ENCODE measurements at regions not wholly inside any gene's neighbourhood (a gene's known extent, or its start where the extent isn't known, plus 50 kb on each side); places are given as distances from the start of the nearest gene placed in this dataset.

DNA sequence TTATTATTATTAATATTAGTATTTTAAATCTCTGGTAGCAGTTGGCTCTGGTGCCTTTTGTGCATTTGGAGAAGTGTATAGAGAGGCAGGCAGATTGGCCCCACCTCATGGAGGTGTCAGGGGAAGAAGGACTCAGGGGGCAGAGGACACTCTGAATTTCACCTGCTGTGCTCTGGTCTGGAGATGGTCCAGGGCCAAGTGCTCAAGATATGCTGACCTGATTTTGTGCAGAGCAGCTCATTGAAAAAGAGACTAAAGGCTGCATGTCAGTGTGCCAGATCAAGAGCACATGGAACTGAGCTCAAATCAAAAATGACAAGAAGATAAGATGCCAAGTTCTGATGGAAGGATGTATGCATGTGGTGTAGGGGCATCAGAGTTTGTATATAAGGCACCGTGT lies 323.6 kb upstream of the TNP1 start:
- DNase-seq = no peak

DNA sequence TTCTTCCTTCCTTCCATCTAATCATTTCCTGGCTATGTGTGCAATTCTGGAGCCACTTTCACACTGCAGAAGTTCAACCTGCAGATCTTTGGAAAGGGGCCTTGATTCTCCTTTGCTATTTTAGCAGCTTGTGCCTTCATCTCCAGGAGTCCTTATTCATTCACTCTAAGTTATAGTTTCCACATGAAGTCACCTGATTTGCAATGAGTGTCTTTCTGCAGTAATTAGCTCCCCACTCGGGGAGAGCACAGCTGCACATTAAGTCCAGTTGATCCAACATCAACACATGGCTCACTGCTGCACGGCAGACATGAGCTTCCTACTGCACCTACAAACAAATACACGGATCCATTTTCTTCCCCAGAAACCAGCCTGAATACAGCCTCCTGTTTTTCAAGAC lies 323.1 kb upstream of the TNP1 start:
- DNase-seq = no peak

DNA sequence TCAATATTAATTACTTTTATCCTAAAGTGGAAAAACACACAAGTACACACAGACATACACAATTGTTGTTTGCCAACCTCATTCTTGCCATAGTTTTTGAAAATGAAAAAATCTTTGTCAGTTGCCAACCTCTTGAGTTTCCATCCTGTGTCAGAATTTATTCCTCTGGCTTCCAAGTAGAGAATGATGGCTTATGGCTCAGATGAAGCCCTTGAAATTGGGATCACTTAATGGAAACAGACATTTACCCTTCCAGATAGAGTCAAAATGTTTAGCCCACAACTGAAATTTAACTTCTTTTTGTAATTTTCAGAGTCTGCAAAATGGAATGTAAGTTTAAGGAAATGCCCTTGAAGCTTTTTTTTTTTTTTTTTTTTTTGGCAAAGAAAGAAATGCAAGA lies 321.6 kb upstream of the TNP1 start:
- DNase-seq = no peak

DNA sequence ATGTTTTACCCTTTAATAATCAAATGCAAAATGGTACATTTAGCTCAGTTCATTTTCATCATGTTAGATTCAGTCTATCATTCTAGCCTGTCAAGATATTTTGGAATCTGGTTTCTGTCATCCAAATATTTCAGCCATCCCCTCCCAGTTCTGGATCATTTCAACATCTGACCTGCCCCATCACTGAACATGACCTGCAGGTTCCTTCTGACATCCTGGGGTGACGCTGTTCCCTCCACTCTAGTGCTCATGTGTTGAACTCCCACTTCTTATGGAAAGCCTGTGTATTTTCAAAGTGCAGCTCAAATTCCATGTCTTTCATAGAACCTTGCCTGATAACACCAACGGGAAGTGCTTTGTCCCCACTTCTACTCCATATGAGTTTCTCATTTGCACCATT lies 320.0 kb upstream of the TNP1 start:
- no peak for DNase-seq

DNA sequence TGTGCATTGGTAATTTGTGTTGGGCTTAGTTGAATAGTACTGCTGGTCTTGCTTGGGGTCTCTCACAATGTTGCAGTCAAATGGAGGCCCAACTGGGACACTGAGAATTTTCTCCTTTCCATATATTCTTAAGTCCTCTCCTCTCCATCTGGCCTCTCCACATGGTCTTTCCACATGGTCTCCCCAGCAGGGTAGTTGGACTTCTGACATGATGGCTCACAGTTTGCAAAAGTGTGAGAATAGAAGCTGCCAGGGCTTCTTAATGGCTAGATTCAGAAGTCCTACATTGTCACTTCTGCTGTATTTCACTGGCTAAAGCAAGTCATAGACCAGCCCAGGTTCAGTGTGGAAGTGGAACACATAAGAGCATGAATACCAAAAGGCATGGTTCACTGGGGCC lies 318.5 kb upstream of the TNP1 start:
- no peak for DNase-seq

DNA sequence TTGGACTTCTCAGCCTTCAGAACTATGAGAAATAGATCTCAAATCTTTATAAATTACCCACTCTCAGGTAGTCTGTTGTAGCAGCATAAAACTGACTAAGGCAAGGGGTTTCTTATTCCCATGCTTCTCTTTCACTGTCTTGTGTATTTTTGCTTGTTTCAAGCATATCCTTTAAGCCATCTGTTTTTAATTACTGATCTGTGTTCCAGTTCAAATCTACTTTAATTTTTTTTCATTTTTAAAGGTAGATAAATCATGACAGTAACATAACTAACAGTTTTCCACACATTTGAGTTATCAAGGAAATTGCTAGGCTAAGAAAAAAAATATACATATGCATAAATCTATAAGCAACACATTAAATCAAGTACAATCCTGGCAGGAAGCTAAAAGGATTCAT lies 317.9 kb upstream of the TNP1 start:
- no peak for DNase-seq

DNA sequence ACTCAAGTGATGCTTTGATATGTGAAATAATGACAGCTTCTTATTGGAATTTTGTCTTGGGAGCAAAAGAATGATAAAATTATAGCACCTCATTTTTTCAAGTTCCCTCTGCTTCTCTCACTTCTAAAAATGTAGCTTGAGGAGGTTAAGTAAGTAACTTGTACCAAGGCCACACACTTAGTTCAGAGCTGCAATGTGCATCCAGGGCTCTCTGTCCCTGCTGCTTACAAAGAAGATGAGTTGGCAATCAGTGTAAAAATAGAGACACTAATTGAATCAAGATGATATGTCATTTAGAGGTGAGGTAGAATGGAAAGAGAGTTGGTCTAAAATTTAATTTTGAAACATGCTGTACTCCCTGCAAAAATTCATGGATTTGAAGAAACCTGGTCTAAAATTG lies 312.0 kb upstream of the TNP1 start:
- no peak for DNase-seq

DNA sequence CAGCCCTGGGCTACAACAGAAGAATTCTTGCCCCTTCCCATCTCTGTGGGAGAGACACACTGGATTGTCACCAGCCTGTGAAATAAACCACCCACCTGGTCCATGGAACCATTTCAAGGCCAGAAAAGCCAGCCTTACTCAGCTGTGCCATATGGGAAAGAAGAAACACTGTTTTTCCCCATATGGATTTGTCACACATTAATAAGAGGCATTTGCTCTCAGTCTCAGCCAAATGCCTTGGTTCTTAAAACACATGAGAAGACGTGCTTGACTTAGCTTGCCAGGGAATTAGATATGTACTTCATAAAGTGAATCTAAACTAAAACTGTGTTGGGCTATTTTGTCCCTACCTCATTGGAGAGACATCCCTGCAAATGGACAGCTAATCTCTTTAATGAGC lies 308.6 kb upstream of the TNP1 start:
- DNase-seq = no peak

DNA sequence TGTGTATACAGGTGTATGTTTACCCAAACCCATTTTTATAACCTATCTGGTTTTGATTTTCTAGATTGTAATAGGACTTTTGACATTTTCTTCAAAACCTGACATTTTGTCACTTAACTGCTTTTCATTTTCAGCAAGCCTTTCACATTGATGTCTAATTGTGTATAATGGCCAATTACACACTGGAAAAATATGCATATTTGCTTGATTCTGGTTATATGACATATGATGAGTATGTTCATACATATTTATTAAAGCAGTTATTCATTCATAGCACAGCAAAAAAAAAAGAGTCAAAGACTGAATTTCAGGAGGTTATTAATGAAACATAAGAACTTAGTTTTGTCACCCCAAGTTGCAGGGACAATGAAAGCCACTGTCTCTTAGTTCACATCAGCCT lies 307.7 kb upstream of the TNP1 start:
- DNase-seq = no peak

DNA sequence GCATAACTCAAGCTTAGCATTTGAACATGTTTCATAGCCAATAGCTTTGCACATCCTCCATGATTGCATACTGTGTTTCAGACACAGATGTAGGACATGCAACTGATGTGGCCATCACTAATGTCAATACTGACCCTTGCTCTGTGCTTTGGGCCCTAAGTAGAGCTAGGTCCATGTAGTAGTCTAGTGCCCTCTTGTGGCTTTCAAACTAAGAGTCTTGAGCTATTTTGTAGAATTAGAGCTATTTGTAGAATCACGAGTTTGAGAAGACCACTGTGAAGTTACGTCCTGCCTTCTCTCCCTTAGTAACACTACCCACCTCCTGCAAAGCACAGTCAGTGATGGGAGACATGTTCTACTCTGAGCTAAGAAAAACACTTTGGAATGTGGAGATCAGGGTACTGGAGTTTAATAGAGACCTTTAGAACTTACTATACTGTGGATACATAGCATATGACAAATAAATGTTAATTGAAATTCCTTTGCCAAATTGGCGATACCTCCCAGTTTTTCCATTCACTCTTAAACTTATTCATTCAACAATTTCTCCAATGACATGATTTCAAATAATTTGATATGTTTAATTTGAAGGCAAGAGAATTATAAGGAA lies 306.5 kb upstream of the TNP1 start:
- peak; percentile 27 for DNase-seq

DNA sequence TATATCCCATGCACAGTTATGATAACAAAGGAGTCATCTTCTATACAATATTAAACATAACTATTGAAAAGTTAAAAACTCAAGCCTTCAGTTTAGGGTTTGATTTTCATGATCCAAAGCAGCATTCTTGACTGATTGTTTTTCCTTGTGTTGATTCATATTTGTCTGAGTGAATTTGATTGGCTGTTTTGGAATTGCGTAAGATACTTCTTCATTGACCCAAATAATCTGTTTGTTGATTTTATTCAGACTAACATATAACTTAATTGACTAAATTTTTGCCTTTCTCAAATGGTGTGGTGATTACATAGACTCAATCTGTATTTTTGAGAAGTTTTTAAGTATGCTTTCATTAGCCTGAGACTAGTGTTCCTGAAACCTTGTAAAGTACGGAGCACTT lies 305.7 kb upstream of the TNP1 start:
- no peak for DNase-seq

DNA sequence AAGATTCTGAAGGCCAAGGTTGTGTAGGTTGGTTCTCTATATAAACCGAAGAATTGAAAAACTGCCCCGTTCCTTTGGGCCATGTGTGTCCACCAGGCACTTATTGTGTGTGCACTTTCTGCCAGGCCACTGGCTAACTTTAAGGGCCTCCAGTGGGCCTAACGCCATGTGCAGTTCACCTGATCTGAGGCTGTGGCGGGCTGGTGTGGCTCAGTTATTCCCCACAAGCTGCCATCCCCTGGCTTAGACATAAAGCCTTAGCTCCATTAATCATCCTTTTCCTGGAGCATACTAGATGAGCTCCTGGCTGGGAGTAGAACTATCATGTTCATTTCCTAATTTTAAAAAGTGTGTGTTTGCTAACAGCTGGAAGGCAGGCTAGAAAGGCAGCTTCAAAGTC lies 304.1 kb upstream of the TNP1 start:
- DNase-seq = no peak

DNA sequence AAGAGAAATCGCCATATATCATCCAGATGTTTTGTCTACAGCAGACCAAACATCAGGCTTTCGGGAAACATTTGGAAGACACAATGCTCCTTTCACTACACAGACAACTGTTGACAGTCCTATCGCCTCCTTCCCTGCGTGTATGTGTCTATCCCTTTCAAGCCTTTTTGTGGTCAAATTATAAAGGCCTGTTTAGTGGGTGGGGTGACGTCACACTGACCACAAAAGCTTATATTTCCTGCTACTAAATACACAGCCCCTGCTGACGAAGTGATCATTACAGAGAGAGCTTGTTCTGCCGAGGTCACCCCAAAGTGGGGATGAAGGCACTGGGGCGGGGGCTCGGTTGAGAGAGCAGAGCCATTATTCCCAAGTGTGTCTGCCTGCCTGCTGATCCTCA lies 302.7 kb upstream of the TNP1 start:
- peak; percentile 76 for DNase-seq

DNA sequence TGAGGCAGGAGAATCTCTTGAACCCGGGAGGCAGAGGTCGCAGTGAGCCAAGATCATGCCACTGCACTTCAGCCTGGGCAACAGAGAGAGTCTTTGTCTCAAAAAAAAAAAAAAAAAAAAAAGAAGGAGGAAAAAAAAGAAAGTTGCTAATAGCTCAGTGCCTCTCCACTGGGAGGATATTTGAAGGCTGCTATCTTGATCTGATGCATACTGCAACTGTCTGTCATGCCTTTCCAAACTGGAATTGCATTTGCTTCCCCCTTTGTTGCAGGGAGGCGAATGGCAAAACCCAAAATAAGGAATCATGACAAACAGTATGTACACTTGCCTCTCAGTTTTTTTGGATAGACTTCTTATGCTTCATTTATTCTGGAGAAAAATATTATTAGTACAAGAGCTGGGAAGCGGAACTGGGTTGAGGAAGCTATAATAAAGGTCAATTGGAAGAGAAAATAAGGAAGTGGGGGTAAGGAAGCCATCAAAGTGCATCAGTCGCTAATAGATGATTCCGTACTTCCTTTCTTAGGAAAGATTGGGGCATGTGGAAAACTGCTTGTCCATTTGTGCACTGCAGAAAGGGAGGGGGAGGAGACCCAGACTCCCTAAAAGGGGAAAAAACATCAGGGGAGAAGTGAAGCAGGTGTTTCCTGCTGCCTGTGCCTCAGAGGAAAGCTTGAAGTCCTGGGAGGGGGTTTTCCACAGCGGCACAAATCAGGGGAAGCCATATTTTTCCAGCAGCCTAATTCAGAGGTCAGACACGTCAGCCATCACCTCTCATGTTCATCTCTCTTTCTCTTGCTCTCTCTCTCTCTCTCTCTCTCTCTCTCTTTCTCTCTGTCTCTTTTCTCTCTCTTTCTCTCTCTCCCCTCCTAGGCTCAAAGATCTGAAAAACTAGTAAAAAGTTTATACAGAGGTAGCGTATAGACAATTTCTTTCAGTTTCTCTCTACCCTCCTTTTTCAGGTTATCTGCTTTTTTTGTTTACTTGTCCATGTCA lies 301.4 kb upstream of the TNP1 start:
- peak; percentile 66 for DNase-seq

DNA sequence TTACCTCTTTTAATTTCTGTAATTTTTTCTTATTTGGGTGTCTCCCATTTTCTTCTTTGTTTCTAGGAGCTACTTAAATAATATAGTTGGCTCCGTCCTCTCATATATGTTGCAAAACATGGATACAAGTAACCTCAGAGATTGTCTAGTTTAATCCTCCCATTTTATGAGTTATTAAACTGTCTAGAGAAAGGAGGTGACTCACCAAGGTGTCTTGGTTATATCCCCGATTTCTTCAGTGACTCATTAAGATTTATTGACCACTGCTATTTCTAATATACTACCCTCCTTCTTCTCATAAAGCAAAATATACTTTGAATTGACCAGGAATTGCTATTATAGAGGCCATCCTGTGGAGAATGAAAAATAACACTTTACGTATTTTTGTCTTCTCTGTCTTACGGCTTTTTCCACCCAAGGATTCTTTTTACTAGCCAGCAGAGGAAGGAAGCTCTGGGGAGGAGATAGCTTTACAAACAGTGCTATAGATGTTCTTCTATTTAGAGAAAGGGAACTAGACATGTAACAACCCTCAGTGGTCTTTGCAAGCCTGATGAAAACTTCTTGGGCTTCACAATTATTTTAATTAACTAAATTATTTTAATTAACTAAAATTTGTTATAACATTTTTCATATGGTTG lies 300.4 kb upstream of the TNP1 start:
- DNase-seq = no peak

DNA sequence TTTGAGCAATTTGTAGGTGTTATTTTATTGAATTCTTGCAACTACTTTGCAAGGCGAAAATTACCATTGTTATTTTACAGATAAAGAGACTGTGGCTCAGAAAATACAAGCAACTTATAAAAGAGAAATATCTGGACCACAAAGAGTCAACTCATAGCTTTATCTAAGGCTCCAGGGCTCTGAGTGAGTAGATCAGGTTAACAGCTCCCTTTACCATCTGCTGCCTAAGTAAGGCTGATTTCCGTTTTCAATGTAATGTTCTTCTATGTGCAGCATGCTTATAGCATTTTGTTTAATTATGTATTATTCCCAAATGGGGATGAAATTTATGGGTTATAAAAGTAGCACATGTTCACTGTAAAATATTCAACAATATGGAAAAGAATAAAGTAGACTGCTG lies 299.1 kb upstream of the TNP1 start:
- no peak for DNase-seq

DNA sequence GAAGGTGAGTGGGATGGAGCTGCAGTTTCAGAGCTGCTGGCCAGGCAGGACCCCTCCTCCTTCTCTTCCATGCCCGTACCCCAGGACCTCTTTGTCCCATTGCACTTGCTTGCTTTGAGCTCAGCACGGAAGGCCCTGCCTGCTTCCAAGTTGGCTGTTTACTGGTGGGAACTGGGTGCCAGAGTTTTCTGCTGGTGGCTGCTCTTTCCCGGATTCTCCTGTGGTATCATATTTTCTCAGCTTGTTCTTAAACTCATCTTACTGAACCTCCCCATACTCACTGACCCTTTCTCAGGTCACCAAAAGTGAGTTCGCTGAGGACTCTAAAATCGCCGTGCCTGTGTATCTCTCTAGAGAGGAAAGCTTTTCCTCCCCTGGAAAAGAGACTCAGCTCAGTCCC lies 297.7 kb upstream of the TNP1 start:
- no peak for DNase-seq

DNA sequence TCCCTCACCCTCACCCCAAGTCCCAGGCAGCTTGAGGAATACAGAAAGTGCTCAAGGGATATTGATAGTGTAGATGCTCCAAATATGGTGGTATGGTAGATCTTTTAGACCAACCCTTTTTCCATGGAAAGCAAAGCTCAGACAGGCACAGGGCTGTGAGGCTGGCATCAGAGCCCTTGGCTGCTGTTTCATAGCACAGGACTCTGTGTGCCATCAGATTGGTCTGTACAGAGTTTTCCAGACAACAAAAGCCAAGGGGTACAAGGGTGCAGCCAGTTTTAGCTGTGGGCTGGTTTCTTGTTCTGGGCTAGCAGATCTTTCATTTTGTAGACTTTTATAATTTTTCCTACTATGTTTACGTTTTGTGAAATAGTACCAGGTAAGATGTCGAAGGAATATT lies 296.9 kb upstream of the TNP1 start:
- DNase-seq = no peak

DNA sequence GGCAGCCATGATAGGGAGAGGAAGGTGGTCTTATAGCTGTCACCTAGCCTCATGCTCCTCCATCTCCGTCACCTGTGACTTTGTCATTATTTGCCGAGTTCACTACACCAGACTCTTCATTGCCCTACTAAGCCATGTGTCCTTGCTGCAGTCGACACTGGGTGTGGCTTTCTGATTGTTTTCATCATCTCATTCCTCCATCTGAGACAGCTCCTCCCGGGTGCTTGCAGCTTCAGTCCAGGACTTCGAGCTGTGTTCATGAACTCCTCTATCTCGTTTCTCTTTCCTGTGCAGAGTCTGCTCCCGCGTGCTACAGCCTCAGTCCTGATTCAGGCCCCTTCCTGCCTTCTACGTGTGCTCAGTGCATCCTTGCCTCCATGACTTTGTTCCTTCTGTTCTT lies 295.1 kb upstream of the TNP1 start:
- no peak for DNase-seq

DNA sequence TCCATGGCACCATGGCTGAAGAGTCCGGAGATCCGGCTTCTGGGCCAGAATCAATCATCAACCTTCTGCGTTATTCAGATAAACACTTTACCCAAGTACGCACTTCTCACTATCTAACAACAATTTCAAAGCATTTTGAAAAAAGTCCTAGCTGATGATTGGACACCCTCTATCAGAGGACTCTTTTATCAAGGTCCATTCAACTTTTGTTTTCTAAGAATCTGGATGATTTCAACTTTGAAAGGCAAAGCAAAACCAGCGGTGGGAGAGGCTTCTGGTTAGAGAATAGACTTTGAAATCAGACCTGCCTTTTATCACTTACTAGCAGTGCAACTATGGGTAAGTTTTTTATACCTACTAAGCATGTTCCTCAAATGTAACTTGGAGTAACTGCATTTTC lies 293.6 kb upstream of the TNP1 start:
- no peak for DNase-seq

DNA sequence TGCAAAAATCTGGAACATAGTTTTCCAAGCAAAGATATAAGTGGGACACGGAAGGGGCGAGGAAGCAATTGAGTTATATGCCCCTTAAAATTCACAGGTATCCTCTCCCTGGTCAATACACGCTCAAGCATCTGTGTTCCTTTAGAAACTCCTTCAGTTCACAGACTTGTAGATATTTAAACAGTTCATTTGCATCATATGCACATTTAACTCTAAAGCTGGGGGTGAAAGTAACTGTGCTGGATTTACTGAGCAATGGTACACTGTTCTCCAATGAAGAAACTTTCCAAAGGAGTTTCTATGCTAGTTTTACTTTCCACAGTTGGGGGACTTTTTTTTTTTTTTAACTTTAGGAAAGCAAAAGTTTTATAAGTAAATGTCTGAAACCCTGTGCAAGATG lies 293.0 kb upstream of the TNP1 start:
- DNase-seq = no peak

DNA sequence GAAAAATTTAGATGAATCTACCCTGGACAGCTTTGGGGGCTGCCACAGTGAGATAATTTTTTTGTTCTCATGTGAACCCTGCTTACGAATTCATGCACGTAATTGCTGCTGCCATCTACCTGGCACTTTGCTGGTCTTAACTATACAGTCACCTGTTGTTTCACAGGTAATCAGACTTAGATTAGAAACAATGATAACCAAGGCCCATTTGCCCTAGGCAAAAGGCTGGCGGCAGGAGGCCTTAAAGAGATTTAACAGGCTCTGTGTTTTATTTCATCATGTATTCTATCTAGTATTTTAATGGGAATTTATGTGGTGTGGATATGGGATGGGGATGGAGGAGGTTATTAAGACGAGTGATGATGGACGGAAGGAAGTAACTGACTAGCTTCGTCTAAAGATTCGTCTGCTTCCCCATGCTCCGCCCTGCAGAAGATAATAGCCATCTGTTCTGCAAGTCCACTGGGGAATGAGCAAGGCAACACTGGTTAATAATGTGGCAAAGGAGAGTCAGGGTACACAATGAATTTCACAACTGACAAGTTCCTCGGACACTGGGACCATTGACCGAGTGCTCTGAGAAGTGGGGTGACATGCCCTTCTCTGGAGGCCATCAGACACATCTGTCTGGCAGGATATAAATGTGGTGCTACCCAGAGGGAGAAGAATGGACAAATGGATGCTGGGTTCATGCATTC lies 291.8 kb upstream of the TNP1 start:
- no peak for DNase-seq

DNA sequence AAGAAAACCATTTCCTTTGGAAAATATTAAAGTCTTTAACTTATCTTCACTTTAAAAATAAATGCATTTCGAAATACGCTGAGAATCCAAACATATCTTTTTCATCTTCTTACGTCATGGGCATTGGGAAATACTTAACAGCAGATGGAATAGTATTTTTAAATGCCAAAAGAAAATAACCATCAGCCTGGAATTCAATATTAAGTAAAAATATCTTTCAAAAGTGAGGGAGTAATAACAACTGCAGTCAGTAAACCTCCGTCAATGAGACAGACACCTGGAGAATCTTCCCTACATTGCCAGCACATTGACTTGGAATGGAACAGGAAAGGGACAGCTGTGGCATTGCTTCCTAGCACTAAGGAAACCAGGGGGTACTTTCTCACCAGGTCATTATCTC lies 290.4 kb upstream of the TNP1 start:
- no peak for DNase-seq

Data from NCI-H2227 treated with DMSO at 0.1 percent for 48 hours (cell line).